ENCODE measurements at regions not wholly inside any gene's neighbourhood (a gene's known extent, or its start where the extent isn't known, plus 50 kb on each side); places are given as distances from the start of the nearest gene placed in this dataset.

- H3K4me1 ChIP-seq (ENCODE audit: control insufficient read depth in 5 of 5, insufficient read depth in 5 of 5, low read length in 5 of 5) = no peaks in the 10 kb centered on the region
- ATAC-seq (ENCODE audit: insufficient read depth, low FRiP score) = no peak
- no peak overlapping the region for H3K4me3 ChIP-seq
- no peak overlapping the region for H3K9ac ChIP-seq (ENCODE audit: insufficient read depth in 1 of 2, low read length in 2 of 2)
- 89 to 93% methylated on average over 11 of the region's 11 CpGs for WGBS, 2 donors
- no peaks in the 10 kb centered on the region for H3K36me3 ChIP-seq (ENCODE audit: control insufficient read depth in 4 of 4, insufficient read depth in 4 of 4, low read length in 4 of 4)
- H3K27ac ChIP-seq (ENCODE audit: low read depth in 1 of 2, low read length in 1 of 2) = no peak overlapping the region
- no peak for DNase-seq
- no peak for TF ChIP-seq CTCF (IDR thresholded peaks at IDR 0.05; ENCODE audit: control extremely low read depth, extremely low read depth)
- no peaks in the 10 kb centered on the region for H3K9me3 ChIP-seq (ENCODE audit: control insufficient read depth in 4 of 4, insufficient read depth in 3 of 4, low read length in 3 of 4)
- H3K27me3 ChIP-seq (ENCODE audit: control insufficient read depth in 3 of 3, insufficient read depth in 3 of 3, low read length in 2 of 3) = no peaks in the 10 kb centered on the region
Measured at GRCh38 chr17:5841862-5842261, 228.3 kb upstream of the WSCD1 start.

DNA sequence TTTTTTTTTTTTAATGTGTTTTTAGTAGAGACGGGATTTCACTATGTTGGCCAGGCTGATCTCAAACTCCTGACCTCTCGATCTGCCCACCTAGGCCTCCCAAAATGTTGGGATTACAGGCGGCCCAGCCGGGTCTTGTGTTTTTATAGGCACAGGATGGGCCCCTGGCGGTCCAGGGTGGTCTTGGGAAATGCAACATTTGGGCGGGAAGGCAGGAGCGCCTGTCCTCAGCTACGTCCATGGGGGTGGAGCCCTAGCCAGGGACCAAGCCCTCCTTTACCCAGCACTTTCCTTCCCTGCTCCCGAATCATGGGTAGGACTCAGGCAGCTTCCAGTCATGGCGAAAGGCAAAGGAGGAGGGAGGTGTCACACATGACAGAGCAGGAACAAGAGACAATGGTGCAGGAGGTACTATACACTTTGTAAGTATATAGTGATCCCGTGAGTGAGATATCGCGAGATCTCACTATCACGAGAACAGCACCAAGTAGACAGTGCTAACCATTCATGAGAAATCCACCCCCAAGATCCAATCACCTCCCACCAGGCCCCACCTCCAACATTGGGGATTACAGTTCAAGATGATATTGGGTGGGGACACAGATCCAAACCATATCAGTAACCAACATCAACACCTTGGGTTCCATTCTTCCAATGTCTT lies 226.7 kb upstream of the WSCD1 start:
- H3K4me3 ChIP-seq = no peak overlapping the region
- H3K9ac ChIP-seq (ENCODE audit: insufficient read depth in 1 of 2, low read length in 2 of 2) = no peak overlapping the region
- H3K4me1 ChIP-seq (ENCODE audit: control insufficient read depth in 5 of 5, insufficient read depth in 5 of 5, low read length in 5 of 5) = no peaks in the 10 kb centered on the region
- H3K36me3 ChIP-seq (ENCODE audit: control insufficient read depth in 4 of 4, insufficient read depth in 4 of 4, low read length in 4 of 4) = no peaks in the 10 kb centered on the region
- DNase-seq = no peak
- no peak overlapping the region for H3K27ac ChIP-seq (ENCODE audit: low read depth in 1 of 2, low read length in 1 of 2)
- no peak for ATAC-seq (ENCODE audit: insufficient read depth, low FRiP score)
- H3K9me3 ChIP-seq (ENCODE audit: control insufficient read depth in 4 of 4, insufficient read depth in 3 of 4, low read length in 3 of 4) = no peaks in the 10 kb centered on the region
- WGBS, 2 donors = 92 to 95% methylated on average over 14 of the region's 14 CpGs
- TF ChIP-seq CTCF (IDR thresholded peaks at IDR 0.05; ENCODE audit: control extremely low read depth, extremely low read depth) = no peak
- no peaks in the 10 kb centered on the region for H3K27me3 ChIP-seq (ENCODE audit: control insufficient read depth in 3 of 3, insufficient read depth in 3 of 3, low read length in 2 of 3)

DNA sequence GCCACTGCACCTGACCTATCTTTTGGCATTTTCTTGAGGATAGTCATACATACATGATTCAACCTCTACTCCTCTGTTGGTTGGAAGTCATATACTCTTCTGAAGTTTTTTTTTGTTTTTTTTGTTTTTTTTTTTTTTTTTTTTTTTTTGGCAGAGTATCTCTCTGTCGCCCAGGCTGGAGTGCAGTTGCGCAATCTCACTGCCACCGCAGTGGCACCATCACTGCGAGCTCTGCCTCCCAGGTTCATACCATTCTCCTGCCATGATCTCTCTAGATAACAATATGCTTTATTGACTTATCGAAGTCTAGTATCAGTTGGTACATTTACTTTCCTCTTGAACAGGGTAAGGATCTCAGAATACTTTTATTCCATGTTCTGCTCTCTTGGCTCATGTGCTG lies 224.2 kb upstream of the WSCD1 start:
- no peaks in the 10 kb centered on the region for H3K36me3 ChIP-seq (ENCODE audit: control insufficient read depth in 4 of 4, insufficient read depth in 4 of 4, low read length in 4 of 4)
- WGBS, 2 donors = 73 to 77% methylated on average over 5 of the region's 5 CpGs
- no peak for ATAC-seq (ENCODE audit: insufficient read depth, low FRiP score)

More for the DNA sequence above, 224.2 kb upstream of the WSCD1 start:
- DNase-seq = no peak
- H3K9me3 ChIP-seq (ENCODE audit: control insufficient read depth in 4 of 4, insufficient read depth in 3 of 4, low read length in 3 of 4) = no peaks in the 10 kb centered on the region
- no peak for TF ChIP-seq CTCF (IDR thresholded peaks at IDR 0.05; ENCODE audit: control extremely low read depth, extremely low read depth)
- no peak overlapping the region for H3K9ac ChIP-seq (ENCODE audit: insufficient read depth in 1 of 2, low read length in 2 of 2)
- H3K27me3 ChIP-seq (ENCODE audit: control insufficient read depth in 3 of 3, insufficient read depth in 3 of 3, low read length in 2 of 3) = no peaks in the 10 kb centered on the region
- H3K4me1 ChIP-seq (ENCODE audit: control insufficient read depth in 5 of 5, insufficient read depth in 5 of 5, low read length in 5 of 5) = no peaks in the 10 kb centered on the region
- no peak overlapping the region for H3K4me3 ChIP-seq
- no peak overlapping the region for H3K27ac ChIP-seq (ENCODE audit: low read depth in 1 of 2, low read length in 1 of 2)

Data from lung (tissue), 11 donors.